ACC112 (cell line): ENCODE measurements at regions not wholly inside any gene's neighbourhood (a gene's known extent, or its start where the extent isn't known, plus 50 kb on each side); places are given as distances from the start of the nearest gene placed in this dataset.

Experiments used
- H2AFZ ChIP-seq: fragments of 200-600 bp; sonication (generic); one replicate; pipeline ENCODE4 v1.6.0; 2017; ENCODE audit warnings: antibody characterized with exemption, low read length; ENCODE audit not compliant: unreplicated experiment
- H3K27ac ChIP-seq: fragments of 200-600 bp; sonication (generic); 2 replicates; pipeline ENCODE4 v1.5.1; 2014; ENCODE audit warnings: low read depth, mild to moderate bottlenecking, antibody characterized with exemption, low read length, moderate library complexity
- H3K27me3 ChIP-seq: fragments of 200-600 bp; sonication (generic); 2 replicates; pipeline ENCODE4 v1.6.1; 2014; ENCODE audit warnings: mild to moderate bottlenecking, antibody characterized with exemption, low read length, moderate library complexity, mixed read lengths; ENCODE audit not compliant: insufficient read depth
- H3K36me3 ChIP-seq: fragments of 200-600 bp; sonication (generic); 2 replicates; pipeline ENCODE4 v1.6.1; 2016; ENCODE audit warnings: mild to moderate bottlenecking, antibody characterized with exemption, low read length, moderate library complexity, mixed read lengths; ENCODE audit not compliant: insufficient read depth
- H3K4me1 ChIP-seq: fragments of 200-600 bp; sonication (generic); one replicate; pipeline ENCODE4 v1.6.1; 2016; ENCODE audit warnings: low read length, mixed read lengths; ENCODE audit not compliant: insufficient read depth, unreplicated experiment, control insufficient read depth
- H3K4me3 ChIP-seq: fragments of 200-600 bp; sonication (generic); 2 replicates; pipeline ENCODE4 v1.5.1; 2014; ENCODE audit warnings: mild to moderate bottlenecking, low read depth, low read length
- H3K79me2 ChIP-seq: fragments of 200-600 bp; sonication (generic); one replicate; pipeline ENCODE4 v1.6.0; 2016; ENCODE audit warnings: low read length; ENCODE audit not compliant: control insufficient read depth, unreplicated experiment, insufficient read depth

DNA sequence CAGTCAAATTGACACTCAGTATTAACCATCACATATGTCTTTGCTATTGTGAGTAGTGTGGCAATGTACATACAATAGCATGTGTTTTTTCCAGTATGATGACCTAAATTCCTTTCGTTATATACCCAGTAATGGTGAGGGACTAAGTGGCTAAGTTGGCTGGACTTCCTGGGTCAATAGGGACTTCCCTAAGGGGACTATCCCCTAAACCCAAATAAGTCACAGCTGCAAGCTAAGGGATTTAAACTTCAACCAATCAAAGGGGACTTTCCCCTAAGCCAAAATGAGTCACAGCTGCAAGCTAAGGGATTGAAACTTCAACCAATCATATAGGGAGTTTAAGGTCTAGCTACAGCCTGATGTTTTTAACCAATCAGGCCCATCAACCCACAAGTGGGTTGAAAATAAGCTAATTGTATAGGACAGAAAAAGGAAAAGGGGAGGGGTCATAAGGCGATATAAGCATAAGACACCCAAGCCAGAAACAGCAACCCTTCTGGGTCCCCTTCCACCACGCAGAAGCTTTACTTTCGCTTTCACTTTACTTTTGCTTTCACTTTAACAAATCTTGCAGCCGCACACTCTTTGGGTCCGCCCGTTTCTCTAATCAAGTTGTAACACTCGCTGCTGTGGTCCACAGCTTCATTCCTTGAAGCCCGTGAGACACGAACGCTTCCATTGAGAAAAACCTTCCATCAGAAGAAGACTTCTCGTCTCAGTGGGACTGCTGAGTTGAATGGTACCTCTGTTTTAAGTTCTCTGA is 404.4 kb downstream of the FLRT2 start:
- no peaks in the 10 kb centered on the region for H3K4me1 ChIP-seq
- H3K4me3 ChIP-seq: peak overlapping the region; percentile 70
- H3K36me3 ChIP-seq: no peaks in the 10 kb centered on the region
- no peaks in the 10 kb centered on the region for H3K27me3 ChIP-seq
- no peak overlapping the region for H3K27ac ChIP-seq
- H2AFZ ChIP-seq: peak overlapping the region; percentile 48
- H3K79me2 ChIP-seq: no peaks in the 10 kb centered on the region

DNA sequence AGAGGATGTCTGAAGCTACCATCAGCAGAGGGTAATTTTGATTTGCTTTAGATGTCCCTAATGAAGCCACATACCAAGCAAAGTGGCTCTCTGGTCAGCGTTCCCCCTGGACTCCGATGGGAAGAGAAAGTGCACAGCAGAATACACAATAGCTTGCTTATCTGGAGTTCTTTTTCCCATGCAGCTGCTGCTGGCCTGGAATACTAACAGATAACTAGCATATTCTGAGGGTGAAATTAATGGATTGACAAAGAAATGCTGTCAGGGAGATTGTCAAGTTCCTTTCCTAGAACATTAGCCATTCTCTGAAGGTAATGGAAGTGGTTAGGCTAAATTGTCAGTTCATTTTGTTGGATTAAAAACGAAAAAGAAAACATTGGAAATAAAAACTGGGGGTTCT is 391.3 kb downstream of the FLRT2 start:
- Histone ChIP-seq H2AFZ (no peak overlapping the region), H3K27me3 (no peaks in the 10 kb centered on the region)

GRCh38 chr14:85917716-85918115 is 387.8 kb downstream of the FLRT2 start:
- Histone ChIP-seq H3K27ac (no peak overlapping the region), H3K36me3 (no peaks in the 10 kb centered on the region), H3K4me1 (no peaks in the 10 kb centered on the region), H2AFZ (no peak overlapping the region), H3K27me3 (no peaks in the 10 kb centered on the region), H3K79me2 (no peaks in the 10 kb centered on the region), H3K4me3 (no peak overlapping the region)

More for the DNA sequence above, 391.3 kb downstream of the FLRT2 start:
- Histone ChIP-seq H3K4me3 (no peak overlapping the region), H3K27ac (no peak overlapping the region), H3K36me3 (no peaks in the 10 kb centered on the region), H3K79me2 (no peaks in the 10 kb centered on the region), H3K4me1 (no peaks in the 10 kb centered on the region)

DNA sequence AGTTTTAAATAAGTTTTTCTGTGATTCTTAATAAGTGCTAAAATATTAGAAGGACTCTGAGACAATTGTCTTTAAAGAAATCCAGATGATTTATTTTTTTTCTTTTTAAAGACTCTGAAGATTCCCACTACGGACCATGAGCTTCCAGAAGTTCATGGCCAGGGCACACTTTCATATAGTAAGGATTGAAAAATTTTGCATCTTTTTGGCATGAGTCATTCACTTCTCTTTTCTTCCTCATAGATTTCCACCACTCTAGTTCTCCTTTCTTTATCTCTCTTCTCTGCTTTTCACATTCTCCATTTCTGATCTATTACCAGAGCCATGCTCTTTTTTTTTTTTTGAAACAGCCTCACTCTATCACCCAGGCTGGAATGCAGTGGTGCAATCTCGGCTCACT is 385.8 kb downstream of the FLRT2 start:
- H3K27me3 ChIP-seq: no peaks in the 10 kb centered on the region
- no peak overlapping the region for H3K4me3 ChIP-seq
- H3K4me1 ChIP-seq: no peaks in the 10 kb centered on the region
- H3K36me3 ChIP-seq: no peaks in the 10 kb centered on the region
- no peak overlapping the region for H2AFZ ChIP-seq
- H3K27ac ChIP-seq: no peak overlapping the region
- H3K79me2 ChIP-seq: no peaks in the 10 kb centered on the region

GRCh38 chr14:85912141-85912540 is 382.2 kb downstream of the FLRT2 start:
- no peaks in the 10 kb centered on the region for H3K4me1 ChIP-seq
- no peaks in the 10 kb centered on the region for H3K36me3 ChIP-seq
- no peak overlapping the region for H2AFZ ChIP-seq
- H3K27ac ChIP-seq: no peak overlapping the region
- no peaks in the 10 kb centered on the region for H3K79me2 ChIP-seq
- H3K27me3 ChIP-seq: no peaks in the 10 kb centered on the region
- H3K4me3 ChIP-seq: no peak overlapping the region

- Histone ChIP-seq H3K4me1 (no peaks in the 10 kb centered on the region), H2AFZ (no peak overlapping the region), H3K27ac (no peak overlapping the region), H3K36me3 (no peaks in the 10 kb centered on the region), H3K79me2 (no peaks in the 10 kb centered on the region), H3K27me3 (no peaks in the 10 kb centered on the region), H3K4me3 (no peak overlapping the region)
These were observed 381.1 kb downstream of the FLRT2 start for GRCh38 chr14:85911044-85911443.

DNA sequence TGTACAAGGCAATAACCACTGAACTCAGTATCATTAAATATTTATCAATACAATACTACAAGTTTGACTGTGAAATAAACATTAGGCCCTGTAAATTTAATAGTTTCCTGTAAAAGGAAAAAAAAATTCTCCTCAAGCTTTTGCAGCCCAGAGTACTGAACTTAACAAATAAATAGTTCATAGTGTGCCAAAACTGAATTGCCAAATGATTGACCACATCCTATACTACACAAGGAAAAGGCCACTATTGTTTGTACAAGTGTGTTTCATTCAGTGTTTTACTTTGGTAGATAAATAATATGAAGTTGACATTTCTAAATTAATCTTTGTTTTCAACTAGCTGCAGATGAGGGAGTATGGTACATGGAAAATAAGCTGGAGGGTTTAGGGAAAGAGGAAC is 379.6 kb downstream of the FLRT2 start:
- Histone ChIP-seq H2AFZ (no peak overlapping the region), H3K27ac (no peak overlapping the region), H3K4me3 (no peak overlapping the region), H3K27me3 (no peaks in the 10 kb centered on the region), H3K36me3 (no peaks in the 10 kb centered on the region), H3K79me2 (no peaks in the 10 kb centered on the region), H3K4me1 (no peaks in the 10 kb centered on the region)

- Histone ChIP-seq H3K27ac (no peak overlapping the region), H3K27me3 (no peaks in the 10 kb centered on the region), H2AFZ (no peak overlapping the region), H3K36me3 (no peaks in the 10 kb centered on the region), H3K4me1 (no peaks in the 10 kb centered on the region), H3K4me3 (no peak overlapping the region), H3K79me2 (no peaks in the 10 kb centered on the region)
These were observed 377.6 kb downstream of the FLRT2 start for GRCh38 chr14:85907536-85907935.

DNA sequence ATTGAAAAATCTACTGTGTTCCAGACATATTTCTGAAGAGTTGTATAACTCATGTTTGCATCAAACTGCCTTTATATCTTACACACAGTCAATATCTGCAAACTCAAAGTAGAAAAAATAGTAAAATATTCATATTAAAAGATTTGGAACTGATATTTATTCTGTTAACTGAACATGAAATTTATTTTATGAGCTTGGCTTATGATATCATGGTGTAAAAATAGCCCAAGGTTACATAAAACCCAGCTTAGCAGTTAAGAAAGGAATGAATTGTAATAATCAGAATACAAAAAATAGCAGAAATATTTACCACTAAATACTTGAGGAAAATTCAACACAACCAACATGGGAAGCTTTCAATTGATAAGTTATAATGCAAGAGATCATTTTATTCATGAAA is 367.9 kb downstream of the FLRT2 start:
- no peaks in the 10 kb centered on the region for H3K36me3 ChIP-seq
- H3K79me2 ChIP-seq: no peaks in the 10 kb centered on the region
- H3K4me1 ChIP-seq: no peaks in the 10 kb centered on the region
- no peak overlapping the region for H3K27ac ChIP-seq
- no peak overlapping the region for H2AFZ ChIP-seq
- H3K27me3 ChIP-seq: no peaks in the 10 kb centered on the region
- no peak overlapping the region for H3K4me3 ChIP-seq

- Histone ChIP-seq H3K36me3 (no peaks in the 10 kb centered on the region), H2AFZ (no peak overlapping the region), H3K27ac (no peak overlapping the region), H3K4me1 (no peaks in the 10 kb centered on the region), H3K27me3 (no peaks in the 10 kb centered on the region), H3K79me2 (no peaks in the 10 kb centered on the region), H3K4me3 (no peak overlapping the region)
These were observed 365.7 kb downstream of the FLRT2 start for GRCh38 chr14:85895603-85896002.

- Histone ChIP-seq H3K4me3 (no peak overlapping the region), H3K27ac (no peak overlapping the region), H3K36me3 (no peaks in the 10 kb centered on the region), H3K79me2 (no peaks in the 10 kb centered on the region), H3K27me3 (no peaks in the 10 kb centered on the region), H2AFZ (no peak overlapping the region), H3K4me1 (no peaks in the 10 kb centered on the region)
These were observed 362.3 kb downstream of the FLRT2 start for GRCh38 chr14:85892251-85892650.
